ENCODE measurements at regions not wholly inside any gene's neighbourhood (a gene's known extent, or its start where the extent isn't known, plus 50 kb on each side); places are given as distances from the start of the nearest gene placed in this dataset.

DNA sequence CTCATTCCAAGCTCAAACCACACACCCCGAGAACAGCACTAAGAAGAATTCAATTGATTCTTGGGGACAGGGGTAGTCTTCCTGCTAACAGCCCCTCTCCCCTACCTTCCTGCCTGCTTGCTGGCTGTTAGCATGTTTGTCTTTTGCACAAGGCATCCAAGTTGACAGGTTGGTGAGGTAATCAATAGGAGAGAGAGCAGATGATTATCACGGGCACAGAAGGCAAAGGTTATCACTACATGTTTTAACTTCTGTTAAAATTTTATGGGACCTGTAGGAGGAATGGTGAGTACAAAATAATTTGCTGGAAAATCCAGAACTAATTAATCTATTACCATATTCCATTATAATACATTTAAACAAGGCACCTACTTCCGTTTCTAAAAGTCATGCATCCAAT is 442.1 kb upstream of the TCF4 start:
- TF ChIP-seq EZH2 (IDR thresholded peaks at IDR 0.05; ENCODE audit: low read length, missing control alignments), result no peak
- TF ChIP-seq, protein P1, sequence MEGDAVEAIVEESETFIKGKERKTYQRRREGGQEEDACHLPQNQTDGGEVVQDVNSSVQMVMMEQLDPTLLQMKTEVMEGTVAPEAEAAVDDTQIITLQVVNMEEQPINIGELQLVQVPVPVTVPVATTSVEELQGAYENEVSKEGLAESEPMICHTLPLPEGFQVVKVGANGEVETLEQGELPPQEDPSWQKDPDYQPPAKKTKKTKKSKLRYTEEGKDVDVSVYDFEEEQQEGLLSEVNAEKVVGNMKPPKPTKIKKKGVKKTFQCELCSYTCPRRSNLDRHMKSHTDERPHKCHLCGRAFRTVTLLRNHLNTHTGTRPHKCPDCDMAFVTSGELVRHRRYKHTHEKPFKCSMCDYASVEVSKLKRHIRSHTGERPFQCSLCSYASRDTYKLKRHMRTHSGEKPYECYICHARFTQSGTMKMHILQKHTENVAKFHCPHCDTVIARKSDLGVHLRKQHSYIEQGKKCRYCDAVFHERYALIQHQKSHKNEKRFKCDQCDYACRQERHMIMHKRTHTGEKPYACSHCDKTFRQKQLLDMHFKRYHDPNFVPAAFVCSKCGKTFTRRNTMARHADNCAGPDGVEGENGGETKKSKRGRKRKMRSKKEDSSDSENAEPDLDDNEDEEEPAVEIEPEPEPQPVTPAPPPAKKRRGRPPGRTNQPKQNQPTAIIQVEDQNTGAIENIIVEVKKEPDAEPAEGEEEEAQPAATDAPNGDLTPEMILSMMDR (conservative IDR thresholded peaks at IDR 0.05 in 1 of 2, IDR thresholded peaks at IDR 0.05 in 1 of 2; ENCODE audit: low read depth in 1 of 2, low read length in 2 of 2), result no peak

Measured in fibroblast of lung (primary cell).